ENCODE measurements at regions not wholly inside any gene's neighbourhood (a gene's known extent, or its start where the extent isn't known, plus 50 kb on each side); places are given as distances from the start of the nearest gene placed in this dataset.

GRCh38 chr7:137097111-137097510, 228.7 kb downstream of the CHRM2 start:
- WGBS (ENCODE audit: low lambda C conversion rate): 9% methylated on average over 1 of the region's 1 CpG
- H3K4me2 ChIP-seq: no peak overlapping the region
- no peak overlapping the region for H3K9ac ChIP-seq
- no peaks in the 10 kb centered on the region for H3K27me3 ChIP-seq (ENCODE audit: insufficient read depth)
- no peaks in the 10 kb centered on the region for H3K36me3 ChIP-seq (replicated peaks in 1 of 2; ENCODE audit: control insufficient read depth in 1 of 2, insufficient read depth in 2 of 2, low read length in 1 of 2)
- no peak overlapping the region for H3K4me3 ChIP-seq (ENCODE audit: low read depth in 2 of 2, low read length in 1 of 2)
- no peak for TF ChIP-seq MEF2A (IDR thresholded peaks at IDR 0.05; ENCODE audit: borderline replicate concordance, low read depth)
- TF ChIP-seq TEAD4 (IDR thresholded peaks at IDR 0.05; ENCODE audit: borderline replicate concordance, insufficient read depth): no peak
- no peak for TF ChIP-seq CTCF (IDR thresholded peaks at IDR 0.05)
- TF ChIP-seq NFIC (IDR thresholded peaks at IDR 0.05; ENCODE audit: borderline replicate concordance): no peak
- no peak for TF ChIP-seq RAD21 (IDR thresholded peaks at IDR 0.05; ENCODE audit: low read length)
- TF ChIP-seq SMC3 (IDR thresholded peaks at IDR 0.05; ENCODE audit: low read depth, low read length): no peak
- TF ChIP-seq JUND (IDR thresholded peaks at IDR 0.05): no peak
- no peak for TF ChIP-seq GATA2 (CRISPR knock-in tag; IDR thresholded peaks at IDR 0.05)
- no peak for TF ChIP-seq MAX (IDR thresholded peaks at IDR 0.05; ENCODE audit: low read depth)
- TF ChIP-seq SIN3A (IDR thresholded peaks at IDR 0.05; ENCODE audit: borderline replicate concordance, low read depth, low read length): no peak
- no peak for TF ChIP-seq PBX3 (IDR thresholded peaks at IDR 0.05)
- no peak for TF ChIP-seq RCOR1 (IDR thresholded peaks at IDR 0.05; ENCODE audit: low read length)
- TF ChIP-seq EZH2phosphoT487 (IDR thresholded peaks at IDR 0.05; ENCODE audit: borderline replicate concordance, low read depth): no peak
- no peak for TF ChIP-seq GABPA (IDR thresholded peaks at IDR 0.05; ENCODE audit: low read depth)
- no peak for TF ChIP-seq ELF1 (IDR thresholded peaks at IDR 0.05)
- TF ChIP-seq IRF3 (IDR thresholded peaks at IDR 0.05; ENCODE audit: low read depth, low read length): no peak
- TF ChIP-seq EP300 (IDR thresholded peaks at IDR 0.05; ENCODE audit: borderline replicate concordance in 1 of 2, low read depth in 1 of 2, low read length in 1 of 2): no peak
- TF ChIP-seq NRF1 (IDR thresholded peaks at IDR 0.05; ENCODE audit: low read depth, low read length): no peak
- TF ChIP-seq YY1 (IDR thresholded peaks at IDR 0.05; ENCODE audit: low read depth): no peak
- no peaks in the 10 kb centered on the region for H4K20me1 ChIP-seq (ENCODE audit: insufficient read depth)
- ChIA-PET CTCF (no interaction called here), POLR2A (no interaction called here)
- no peaks in the 10 kb centered on the region for H3K9me2 ChIP-seq
- no peaks in the 10 kb centered on the region for H3K9me3 ChIP-seq
- no peaks in the 10 kb centered on the region for H3F3A ChIP-seq (replicated peaks; ENCODE audit: insufficient read depth)
- DNase-seq: no peak
- H3K4me1 ChIP-seq (ENCODE audit: control insufficient read depth in 1 of 2, insufficient read depth in 2 of 2, low read depth in 1 of 2, low read length in 1 of 2): no peaks in the 10 kb centered on the region
- H3K27ac ChIP-seq (ENCODE audit: low read depth in 2 of 2, low read length in 1 of 2): no peak overlapping the region
- no peaks in the 10 kb centered on the region for H3K79me2 ChIP-seq (ENCODE audit: insufficient read depth)
- no peak overlapping the region for H2AFZ ChIP-seq (ENCODE audit: low read depth)
